RKO (cell line): ENCODE measurements at regions not wholly inside any gene's neighbourhood (a gene's known extent, or its start where the extent isn't known, plus 50 kb on each side); places are given as distances from the start of the nearest gene placed in this dataset.

Experiments used
- DNase-seq: peaks from one replicate; pipeline ENCODE4 v3.0.0-alpha.2; 2016; ENCODE audit warnings: low spot score

- no peak for DNase-seq
Observed at GRCh38 chr10:29166713-29167112, 122.2 kb upstream of the LYZL1 start.

- no peak for DNase-seq
Observed at GRCh38 chr10:29169021-29169420, 119.8 kb upstream of the LYZL1 start.

- DNase-seq, result no peak
Observed at GRCh38 chr10:29171717-29172116, 117.2 kb upstream of the LYZL1 start.

GRCh38 chr10:29174389-29174788 is 114.5 kb upstream of the LYZL1 start:
- DNase-seq, result peak; percentile 40

GRCh38 chr10:29176845-29177832 is 111.7 kb upstream of the LYZL1 start:
- DNase-seq, result no peak

GRCh38 chr10:29181936-29182335 is 106.9 kb upstream of the LYZL1 start:
- no peak for DNase-seq

- no peak for DNase-seq
Observed at GRCh38 chr10:29183301-29183945, 105.4 kb upstream of the LYZL1 start.

GRCh38 chr10:29184205-29185000 is 104.5 kb upstream of the LYZL1 start:
- DNase-seq, result no peak

- no peak for DNase-seq
Observed at GRCh38 chr10:29185050-29185449, 103.8 kb upstream of the LYZL1 start.

GRCh38 chr10:29186221-29186620 is 102.6 kb upstream of the LYZL1 start:
- DNase-seq, result no peak

GRCh38 chr10:29189256-29189655 is 99.6 kb upstream of the LYZL1 start:
- no peak for DNase-seq

- DNase-seq, result no peak
Observed at GRCh38 chr10:29191674-29192073, 97.2 kb upstream of the LYZL1 start.

GRCh38 chr10:29199339-29199738 is 89.5 kb upstream of the LYZL1 start:
- no peak for DNase-seq

- DNase-seq, result no peak
Observed at GRCh38 chr10:29199941-29200679, 88.8 kb upstream of the LYZL1 start.

- DNase-seq, result no peak
Observed at GRCh38 chr10:29202386-29202940, 86.4 kb upstream of the LYZL1 start.

GRCh38 chr10:29203432-29203831 is 85.4 kb upstream of the LYZL1 start:
- DNase-seq, result no peak

GRCh38 chr10:29204070-29204800 is 84.6 kb upstream of the LYZL1 start:
- no peak for DNase-seq

- no peak for DNase-seq
Observed at GRCh38 chr10:29205787-29206186, 83.1 kb upstream of the LYZL1 start.

- DNase-seq, result no peak
Observed at GRCh38 chr10:29208845-29209244, 80.0 kb upstream of the LYZL1 start.

- no peak for DNase-seq
Observed at GRCh38 chr10:29209830-29210229, 79.0 kb upstream of the LYZL1 start.
